ENCODE measurements at regions not wholly inside any gene's neighbourhood (a gene's known extent, or its start where the extent isn't known, plus 50 kb on each side); places are given as distances from the start of the nearest gene placed in this dataset.

- no peaks in the 10 kb centered on the region for H3K36me3 ChIP-seq (ENCODE audit: control insufficient read depth, insufficient read depth, low read length)
- no peak for TF ChIP-seq CTCF (IDR thresholded peaks at IDR 0.05; ENCODE audit: insufficient read depth, low read length, poor library complexity, severe bottlenecking)
- no peak overlapping the region for H3K4me3 ChIP-seq (ENCODE audit: low read depth, low read length)
- DNase-seq (ENCODE audit: low read depth) = no peak
- H3K27me3 ChIP-seq (ENCODE audit: control insufficient read depth, insufficient read depth, low read length) = no peaks in the 10 kb centered on the region
Observed at GRCh38 chr13:73972545-73972944, 161.7 kb downstream of the KLF12 start.

GRCh38 chr13:73971481-73971880 lies 162.7 kb downstream of the KLF12 start:
- Histone ChIP-seq H3K27me3 (ENCODE audit: control insufficient read depth, insufficient read depth, low read length) (no peaks in the 10 kb centered on the region), H3K4me3 (ENCODE audit: low read depth, low read length) (no peak overlapping the region), H3K36me3 (ENCODE audit: control insufficient read depth, insufficient read depth, low read length) (no peaks in the 10 kb centered on the region)
- no peak for DNase-seq (ENCODE audit: low read depth)
- TF ChIP-seq CTCF (IDR thresholded peaks at IDR 0.05; ENCODE audit: insufficient read depth, low read length, poor library complexity, severe bottlenecking) = no peak

GRCh38 chr13:73970421-73971055 lies 163.7 kb downstream of the KLF12 start:
- TF ChIP-seq CTCF (IDR thresholded peaks at IDR 0.05; ENCODE audit: insufficient read depth, low read length, poor library complexity, severe bottlenecking) = no peak
- H3K36me3 ChIP-seq (ENCODE audit: control insufficient read depth, insufficient read depth, low read length) = no peaks in the 10 kb centered on the region
- H3K27me3 ChIP-seq (ENCODE audit: control insufficient read depth, insufficient read depth, low read length) = no peaks in the 10 kb centered on the region
- no peak overlapping the region for H3K4me3 ChIP-seq (ENCODE audit: low read depth, low read length)
- DNase-seq (ENCODE audit: low read depth) = no peak

DNA sequence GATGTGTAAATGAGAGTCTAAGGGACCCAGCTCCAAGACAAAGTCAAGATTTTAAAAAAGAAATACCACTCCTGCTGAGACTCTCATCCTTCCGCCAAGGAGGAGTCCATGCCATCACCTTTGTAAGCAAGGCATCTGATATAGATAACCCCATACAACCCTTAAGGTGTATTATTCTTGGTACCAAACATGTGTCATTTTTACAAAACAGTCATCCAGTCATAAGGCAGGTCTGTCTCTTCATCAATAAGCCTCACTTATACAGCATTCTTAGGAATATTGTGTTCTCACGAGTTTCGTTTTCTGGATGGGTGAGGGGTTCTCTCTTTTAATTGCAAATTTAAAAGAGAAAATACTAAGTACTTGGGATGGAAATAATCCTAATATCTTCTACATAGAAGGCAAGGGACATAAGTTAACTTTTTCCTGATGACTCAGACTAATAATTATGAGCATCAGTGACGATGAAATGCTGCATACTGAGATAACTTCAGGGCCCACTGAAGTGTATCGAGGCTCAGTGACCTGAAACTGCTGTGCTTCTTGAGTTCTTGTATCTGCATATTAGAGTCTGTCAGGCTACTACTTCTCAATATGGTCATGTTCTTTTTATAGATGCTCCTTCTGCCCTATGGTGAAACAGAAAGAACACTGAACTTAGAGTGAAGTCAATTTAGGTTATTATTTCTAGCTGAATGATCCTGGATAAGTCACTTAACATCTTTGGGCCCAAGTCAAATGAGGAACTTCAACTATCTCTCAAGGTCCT lies 166.6 kb downstream of the KLF12 start:
- DNase-seq (ENCODE audit: low read depth) = no peak
- no peak for TF ChIP-seq CTCF (IDR thresholded peaks at IDR 0.05; ENCODE audit: insufficient read depth, low read length, poor library complexity, severe bottlenecking)
- Histone ChIP-seq H3K4me3 (ENCODE audit: low read depth, low read length) (no peak overlapping the region), H3K36me3 (ENCODE audit: control insufficient read depth, insufficient read depth, low read length) (no peaks in the 10 kb centered on the region), H3K27me3 (ENCODE audit: control insufficient read depth, insufficient read depth, low read length) (no peaks in the 10 kb centered on the region)

DNA sequence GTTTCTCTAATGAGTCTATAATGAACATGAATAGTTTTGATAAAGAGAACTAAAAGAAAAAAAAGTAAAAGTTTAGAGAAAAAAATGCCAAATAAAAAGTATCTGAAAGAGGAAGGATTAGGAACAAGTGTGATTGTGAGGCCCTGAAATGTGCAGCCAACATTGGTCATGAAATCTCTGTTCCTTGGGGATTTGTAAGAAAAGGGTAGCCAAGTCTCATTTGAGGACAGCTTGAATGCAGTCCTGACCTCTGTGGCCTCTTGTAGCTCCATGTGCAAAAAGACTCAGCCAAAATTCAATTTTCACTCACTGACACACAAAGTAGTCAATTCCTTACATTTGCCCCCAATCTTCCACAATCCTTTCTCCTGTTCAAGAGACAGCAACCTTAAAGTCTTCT lies 167.9 kb downstream of the KLF12 start:
- no peaks in the 10 kb centered on the region for H3K27me3 ChIP-seq (ENCODE audit: control insufficient read depth, insufficient read depth, low read length)
- TF ChIP-seq CTCF (IDR thresholded peaks at IDR 0.05; ENCODE audit: insufficient read depth, low read length, poor library complexity, severe bottlenecking) = no peak

More for the DNA sequence above, 167.9 kb downstream of the KLF12 start:
- no peak for DNase-seq (ENCODE audit: low read depth)
- Histone ChIP-seq H3K36me3 (ENCODE audit: control insufficient read depth, insufficient read depth, low read length) (no peaks in the 10 kb centered on the region), H3K4me3 (ENCODE audit: low read depth, low read length) (no peak overlapping the region)

All from kidney epithelial cell (primary cell).